Middle frontal gyrus (tissue), 1 donor: ENCODE measurements at regions not wholly inside any gene's neighbourhood (a gene's known extent, or its start where the extent isn't known, plus 50 kb on each side); places are given as distances from the start of the nearest gene placed in this dataset.
"Not testable (repeated sequence)": the region's sequence is repeated elsewhere in the genome, so short reads cannot be mapped to it uniquely, and the experiment has no call there.

Source experiments
- DNase-seq: peaks from one replicate; pipeline ENCODE4 v3.0.0-alpha.2; 2015; ENCODE audit warnings: low spot score; ENCODE audit errors: extremely low spot score

GRCh38 chrY:7810359-7810758, 898.8 kb upstream of the AMELY start:
- no peak for DNase-seq

- DNase-seq: no peak
These were observed 895.9 kb upstream of the AMELY start for GRCh38 chrY:7807516-7807870.

GRCh38 chrY:7806592-7807515, 895.3 kb upstream of the AMELY start:
- DNase-seq: no peak

- no peak for DNase-seq
These were observed 894.1 kb upstream of the AMELY start for GRCh38 chrY:7805624-7806023.

- DNase-seq: no peak
These were observed 892.2 kb upstream of the AMELY start for GRCh38 chrY:7803737-7804136.

GRCh38 chrY:7796128-7796527, 884.6 kb upstream of the AMELY start:
- DNase-seq: no peak

- peak; percentile 5 for DNase-seq
These were observed 882.9 kb upstream of the AMELY start for GRCh38 chrY:7794441-7794840.

GRCh38 chrY:7793989-7794388, 882.4 kb upstream of the AMELY start:
- DNase-seq: no peak

GRCh38 chrY:7792431-7792830, 880.9 kb upstream of the AMELY start:
- DNase-seq: no peak

- DNase-seq: no peak
These were observed 869.9 kb upstream of the AMELY start for GRCh38 chrY:7781501-7781900.

GRCh38 chrY:7775436-7775835, 863.9 kb upstream of the AMELY start:
- not testable (repeated sequence) for DNase-seq

GRCh38 chrY:7771771-7772170, 860.2 kb upstream of the AMELY start:
- no peak for DNase-seq

- no peak for DNase-seq
These were observed 858.3 kb upstream of the AMELY start for GRCh38 chrY:7769790-7770375.

GRCh38 chrY:7768901-7769300, 857.3 kb upstream of the AMELY start:
- no peak for DNase-seq

GRCh38 chrY:7753711-7754110, 842.2 kb upstream of the AMELY start:
- no peak for DNase-seq

GRCh38 chrY:7746781-7747180, 835.2 kb upstream of the AMELY start:
- no peak for DNase-seq

GRCh38 chrY:7745581-7745901, 834.0 kb upstream of the AMELY start:
- no peak for DNase-seq

GRCh38 chrY:7744691-7745580, 833.4 kb upstream of the AMELY start:
- no peak for DNase-seq

- no peak for DNase-seq
These were observed 825.4 kb upstream of the AMELY start for GRCh38 chrY:7736847-7737365.

GRCh38 chrY:7731651-7732050, 820.1 kb upstream of the AMELY start:
- DNase-seq: no peak

GRCh38 chrY:7730664-7731063, 819.1 kb upstream of the AMELY start:
- DNase-seq: no peak

GRCh38 chrY:7730071-7730470, 818.5 kb upstream of the AMELY start:
- no peak for DNase-seq
